HFF-Myc (cell line): ENCODE measurements at regions not wholly inside any gene's neighbourhood (a gene's known extent, or its start where the extent isn't known, plus 50 kb on each side); places are given as distances from the start of the nearest gene placed in this dataset.

Source experiments
- DNase-seq: peaks from one replicate; pipeline ENCODE4 v3.0.0-alpha.2; 2011; ENCODE audit warnings: low read depth; ENCODE audit errors: extremely low read depth
- H3K4me3 ChIP-seq: replicated peaks from 2 replicates; pipeline ENCODE4 v1.5.1; 2011; ENCODE audit warnings: low read depth, mild to moderate bottlenecking, control low read depth, low read length
- TF ChIP-seq, protein P1 (sequence below): IDR thresholded peaks from 2 replicates; pipeline ENCODE4 v1.5.1; 2012; ENCODE audit warnings: mild to moderate bottlenecking, low read depth, low read length, control low read depth; ENCODE audit errors: missing control alignments

DNA sequence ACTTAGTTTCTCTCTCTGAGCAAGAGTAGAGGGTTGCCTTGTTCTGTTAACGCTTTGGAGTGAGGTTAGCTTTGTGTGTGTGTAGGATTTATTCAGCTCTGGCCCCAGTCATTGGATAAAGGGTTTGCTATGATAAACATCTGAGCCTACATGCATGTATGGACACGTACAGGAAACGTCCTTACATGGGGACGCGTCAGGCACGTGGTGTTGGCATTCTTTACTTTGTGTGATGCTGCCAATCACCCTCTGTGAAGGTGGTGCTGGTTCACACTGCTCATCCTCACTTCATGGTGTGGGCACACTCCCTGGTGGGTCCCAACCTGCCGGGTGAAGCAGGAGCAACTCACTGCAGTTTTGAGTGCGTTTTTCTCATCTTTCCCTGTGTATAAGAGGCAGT, 53.4 kb upstream of the CD93 start:
- DNase-seq = no peak
- TF ChIP-seq, protein P1, sequence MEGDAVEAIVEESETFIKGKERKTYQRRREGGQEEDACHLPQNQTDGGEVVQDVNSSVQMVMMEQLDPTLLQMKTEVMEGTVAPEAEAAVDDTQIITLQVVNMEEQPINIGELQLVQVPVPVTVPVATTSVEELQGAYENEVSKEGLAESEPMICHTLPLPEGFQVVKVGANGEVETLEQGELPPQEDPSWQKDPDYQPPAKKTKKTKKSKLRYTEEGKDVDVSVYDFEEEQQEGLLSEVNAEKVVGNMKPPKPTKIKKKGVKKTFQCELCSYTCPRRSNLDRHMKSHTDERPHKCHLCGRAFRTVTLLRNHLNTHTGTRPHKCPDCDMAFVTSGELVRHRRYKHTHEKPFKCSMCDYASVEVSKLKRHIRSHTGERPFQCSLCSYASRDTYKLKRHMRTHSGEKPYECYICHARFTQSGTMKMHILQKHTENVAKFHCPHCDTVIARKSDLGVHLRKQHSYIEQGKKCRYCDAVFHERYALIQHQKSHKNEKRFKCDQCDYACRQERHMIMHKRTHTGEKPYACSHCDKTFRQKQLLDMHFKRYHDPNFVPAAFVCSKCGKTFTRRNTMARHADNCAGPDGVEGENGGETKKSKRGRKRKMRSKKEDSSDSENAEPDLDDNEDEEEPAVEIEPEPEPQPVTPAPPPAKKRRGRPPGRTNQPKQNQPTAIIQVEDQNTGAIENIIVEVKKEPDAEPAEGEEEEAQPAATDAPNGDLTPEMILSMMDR = no peak
- H3K4me3 ChIP-seq = no peak overlapping the region

DNA sequence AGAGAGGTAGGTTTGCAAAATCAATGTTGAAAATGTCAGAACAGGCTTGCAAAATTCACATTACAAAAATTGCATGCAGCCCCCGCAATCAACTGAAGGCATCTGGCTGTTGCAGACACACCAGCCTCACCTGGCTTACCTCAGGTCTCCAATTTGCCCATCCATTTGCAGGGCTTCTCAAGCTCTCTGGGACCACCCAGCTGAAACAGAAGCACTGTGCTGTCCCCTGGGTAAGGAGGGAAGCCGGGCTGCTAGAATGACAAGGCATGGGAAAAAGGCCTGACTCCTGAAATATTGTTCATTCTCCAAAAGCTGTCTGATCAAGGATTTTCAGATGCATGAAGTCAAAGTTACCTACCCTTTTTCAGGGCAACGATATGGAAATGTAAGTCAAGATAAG, 52.6 kb upstream of the CD93 start:
- DNase-seq = no peak
- H3K4me3 ChIP-seq = no peak overlapping the region
- TF ChIP-seq, protein P1 = no peak

DNA sequence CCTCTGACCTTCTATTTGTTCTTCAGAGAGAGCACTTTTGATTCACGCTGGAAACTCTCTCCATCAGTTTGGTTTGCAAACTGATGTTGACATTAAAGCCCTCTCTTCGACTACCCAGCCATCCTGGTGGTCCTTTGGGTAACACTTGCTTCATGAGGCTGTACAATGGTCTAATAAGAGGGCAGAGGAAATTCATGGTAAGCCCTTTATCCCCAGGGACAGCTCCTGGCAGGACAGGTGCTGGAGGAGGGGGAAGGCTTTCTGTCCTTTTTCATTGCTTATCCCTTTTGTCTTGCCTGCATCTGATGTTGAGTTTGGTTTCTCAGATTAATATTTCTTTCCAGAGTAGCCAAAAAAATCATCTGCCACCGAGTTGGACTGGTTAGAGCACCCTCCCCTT, 52.1 kb upstream of the CD93 start:
- DNase-seq = no peak
- TF ChIP-seq, protein P1 = no peak
- H3K4me3 ChIP-seq = no peak overlapping the region

DNA sequence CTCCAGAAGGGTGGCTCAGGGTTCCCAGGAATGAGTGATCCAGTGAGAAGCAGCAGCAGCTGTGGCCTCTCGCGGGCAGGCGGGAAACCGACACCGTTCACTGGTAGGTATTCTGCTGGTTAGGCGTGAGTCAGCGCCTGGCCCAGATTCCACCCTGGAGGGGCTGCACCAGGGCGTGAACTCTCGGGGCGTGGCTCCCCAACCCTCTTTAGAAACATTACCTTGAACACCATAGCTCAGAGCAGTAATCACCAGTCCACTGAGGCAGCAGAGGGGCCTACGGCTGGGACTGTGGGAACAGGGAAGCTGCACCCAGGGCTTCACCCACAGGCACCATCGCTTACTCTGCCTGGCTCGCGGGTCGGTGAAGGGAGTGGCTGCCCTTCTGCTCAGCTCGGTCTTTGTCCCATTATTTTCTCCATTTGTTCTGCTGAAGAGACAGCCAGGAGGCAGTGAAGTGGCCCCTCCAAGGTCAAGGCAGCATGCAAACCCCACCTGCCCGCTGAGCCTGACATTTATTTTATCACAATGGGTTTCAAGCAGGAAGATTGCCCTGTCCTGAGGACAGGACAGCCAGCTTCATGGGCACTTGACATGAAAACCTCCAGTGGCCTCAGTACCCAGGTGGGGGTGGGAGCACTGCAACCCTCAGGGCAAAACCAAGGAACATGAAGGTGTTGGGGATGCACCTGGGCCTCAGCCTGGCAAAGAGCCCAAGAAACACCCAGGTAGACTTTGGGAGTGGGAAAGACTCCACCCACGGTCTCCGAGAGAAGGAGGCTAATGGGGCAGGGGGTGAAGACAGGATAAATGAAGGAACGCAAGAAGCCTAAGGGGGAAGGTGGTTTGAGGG, 51.0 kb upstream of the CD93 start:
- TF ChIP-seq, protein P1 = no peak
- DNase-seq = no peak
- no peak overlapping the region for H3K4me3 ChIP-seq

DNA sequence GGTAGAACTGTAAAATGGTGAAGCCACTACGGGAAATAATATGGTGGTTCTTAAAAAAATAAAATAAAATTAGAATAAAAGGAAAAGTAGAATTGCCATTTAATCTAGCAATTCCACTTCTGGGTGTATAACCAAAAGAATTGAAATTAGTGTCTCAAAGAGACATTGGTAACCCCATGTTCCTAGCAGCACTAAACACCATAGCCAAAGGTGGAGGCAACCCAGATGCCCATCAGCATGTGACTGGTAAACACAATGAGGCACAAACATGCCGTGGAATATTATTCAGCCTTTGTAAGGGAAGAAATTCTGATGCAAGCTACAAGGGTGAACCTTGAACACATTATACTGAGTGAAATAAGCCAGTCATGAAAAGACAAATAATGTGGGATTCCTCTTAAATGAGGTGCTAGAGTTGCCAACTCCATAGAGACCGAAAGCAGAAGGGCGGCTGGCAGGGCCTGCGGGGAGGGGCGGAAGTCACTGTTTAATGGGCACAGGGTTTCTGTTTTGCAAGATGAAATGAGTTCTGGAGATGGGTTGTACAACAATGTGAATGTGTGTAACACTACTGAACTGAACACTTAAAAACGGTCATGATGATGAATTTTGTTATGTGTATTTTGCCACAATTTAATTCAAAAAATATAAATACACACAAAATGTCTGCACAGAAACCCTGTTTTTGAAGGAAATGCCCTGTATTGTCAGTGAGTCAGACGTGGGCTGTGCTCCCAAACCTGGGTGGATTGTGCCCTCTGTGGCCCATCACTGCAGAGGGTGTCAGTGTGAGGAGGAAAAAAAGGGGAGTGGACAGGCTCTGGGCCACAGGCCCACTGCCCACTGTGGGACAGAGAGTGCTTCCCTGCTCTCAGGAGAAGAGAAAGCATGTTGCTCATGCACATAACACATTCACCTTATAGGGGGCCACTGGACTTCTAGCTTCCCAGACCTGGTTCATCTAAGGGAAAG, 49.6 kb upstream of the CD93 start:
- TF ChIP-seq, protein P1 = no peak
- no peak for DNase-seq
- no peak overlapping the region for H3K4me3 ChIP-seq
